ENCODE measurements at regions not wholly inside any gene's neighbourhood (a gene's known extent, or its start where the extent isn't known, plus 50 kb on each side); places are given as distances from the start of the nearest gene placed in this dataset.

GRCh38 chr13:30359991-30360390 is 52.6 kb upstream of the KATNAL1 start:
- no peak for DNase-seq

- DNase-seq: no peak
Observed at GRCh38 chr13:30360586-30360985, 53.2 kb upstream of the KATNAL1 start.

GRCh38 chr13:30362005-30362788 is 54.8 kb upstream of the KATNAL1 start:
- DNase-seq: no peak

GRCh38 chr13:30362869-30363268 is 55.5 kb upstream of the KATNAL1 start:
- no peak for DNase-seq

- DNase-seq: no peak
Observed at GRCh38 chr13:30363725-30364124, 56.4 kb upstream of the KATNAL1 start.

- DNase-seq: no peak
Observed at GRCh38 chr13:30364133-30364532, 56.8 kb upstream of the KATNAL1 start.

- DNase-seq: no peak
Observed at GRCh38 chr13:30364876-30365275, 57.4 kb upstream of the UBE2L5 start.

GRCh38 chr13:30366088-30366487 is 56.2 kb upstream of the UBE2L5 start:
- DNase-seq: no peak

GRCh38 chr13:30367296-30367695 is 55.0 kb upstream of the UBE2L5 start:
- DNase-seq: no peak

GRCh38 chr13:30370146-30370545 is 52.1 kb upstream of the UBE2L5 start:
- DNase-seq: no peak

GRCh38 chr13:30370916-30371521 is 51.3 kb upstream of the UBE2L5 start:
- DNase-seq: no peak

- peak in 1 of 2 experiments; percentile 26 for DNase-seq
Observed at GRCh38 chr13:30371649-30372265, 50.5 kb upstream of the UBE2L5 start.

All from NCI-H524 (cell line).